HG02623 (cell line): ENCODE measurements at regions not wholly inside any gene's neighbourhood (a gene's known extent, or its start where the extent isn't known, plus 50 kb on each side); places are given as distances from the start of the nearest gene placed in this dataset.
"Not testable (repeated sequence)": the region's sequence is repeated elsewhere in the genome, so short reads cannot be mapped to it uniquely, and the experiment has no call there.

Experiments used
- ATAC-seq: cut with Tn5 transposase; IDR thresholded peaks from one replicate; pipeline ENCODE4 v1.9.1; 2021; ENCODE audit warnings: moderate library complexity; ENCODE audit not compliant: unreplicated experiment

- not testable (repeated sequence) for ATAC-seq
Observed at GRCh38 chr1:199930067-199930466, 97.4 kb upstream of the NR5A2 start.

- no peak for ATAC-seq
Observed at GRCh38 chr1:199931666-199932377, 95.7 kb upstream of the NR5A2 start.

- no peak for ATAC-seq
Observed at GRCh38 chr1:199932462-199932861, 95.0 kb upstream of the NR5A2 start.

DNA sequence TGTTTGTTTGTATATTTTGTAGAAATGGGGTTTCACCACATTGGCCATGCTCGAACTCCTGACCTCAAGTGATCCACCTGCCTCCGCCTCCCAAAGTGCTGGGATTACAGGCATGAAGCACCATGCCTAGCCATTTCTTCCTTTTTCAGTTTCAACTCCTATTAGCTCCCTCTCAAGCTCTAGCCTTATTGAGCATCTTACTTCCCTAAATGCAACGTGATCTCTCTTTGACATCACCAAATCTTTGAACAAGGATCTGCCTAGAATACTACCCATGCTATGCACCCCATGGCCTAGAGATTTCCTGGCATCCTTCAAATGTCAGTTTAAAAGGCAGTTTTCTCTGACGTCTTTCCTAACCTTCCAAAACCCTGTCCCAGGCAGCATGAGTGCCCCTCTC lies 91.1 kb upstream of the NR5A2 start:
- ATAC-seq = no peak

DNA sequence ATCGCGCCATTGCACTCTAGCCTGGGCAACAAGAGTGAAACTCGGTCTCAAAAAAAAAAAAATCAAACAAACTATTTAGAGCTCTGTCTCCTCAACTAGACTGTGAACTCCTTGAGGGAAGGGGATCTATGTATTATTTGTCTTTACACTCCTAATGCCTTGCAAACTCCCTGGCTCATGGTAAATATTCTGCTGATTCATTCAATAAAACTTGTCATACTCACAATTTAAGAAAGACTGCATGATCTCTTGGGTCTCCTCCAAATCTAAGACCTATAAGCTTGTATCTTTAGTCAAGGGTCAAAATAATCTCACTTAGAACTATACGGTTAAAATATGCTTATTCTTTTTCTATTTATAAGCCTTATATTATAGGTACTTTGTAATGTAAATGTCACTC lies 90.3 kb upstream of the NR5A2 start:
- no peak for ATAC-seq

- ATAC-seq = no peak
Observed at GRCh38 chr1:199937661-199938060, 89.8 kb upstream of the NR5A2 start.

- ATAC-seq = no peak
Observed at GRCh38 chr1:199944986-199945385, 82.5 kb upstream of the NR5A2 start.

DNA sequence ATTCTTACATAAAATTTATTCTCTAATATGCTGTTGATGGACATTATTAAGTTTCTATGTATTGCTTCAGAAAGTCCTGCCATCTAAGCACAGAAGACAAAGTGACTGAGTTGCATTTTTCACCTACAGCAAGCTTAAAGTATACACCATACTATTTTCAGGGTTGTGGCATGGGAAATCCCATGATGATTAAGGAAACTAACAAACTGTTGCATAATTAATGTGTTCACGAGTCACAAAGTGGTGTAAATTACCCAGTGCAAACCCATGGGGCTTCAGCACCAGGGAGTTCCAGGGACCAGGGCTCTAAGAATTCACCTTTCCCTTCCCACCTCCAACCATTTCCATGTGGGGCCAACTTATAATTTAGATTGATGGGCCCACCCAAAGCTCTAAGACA lies 81.9 kb upstream of the NR5A2 start:
- no peak for ATAC-seq

DNA sequence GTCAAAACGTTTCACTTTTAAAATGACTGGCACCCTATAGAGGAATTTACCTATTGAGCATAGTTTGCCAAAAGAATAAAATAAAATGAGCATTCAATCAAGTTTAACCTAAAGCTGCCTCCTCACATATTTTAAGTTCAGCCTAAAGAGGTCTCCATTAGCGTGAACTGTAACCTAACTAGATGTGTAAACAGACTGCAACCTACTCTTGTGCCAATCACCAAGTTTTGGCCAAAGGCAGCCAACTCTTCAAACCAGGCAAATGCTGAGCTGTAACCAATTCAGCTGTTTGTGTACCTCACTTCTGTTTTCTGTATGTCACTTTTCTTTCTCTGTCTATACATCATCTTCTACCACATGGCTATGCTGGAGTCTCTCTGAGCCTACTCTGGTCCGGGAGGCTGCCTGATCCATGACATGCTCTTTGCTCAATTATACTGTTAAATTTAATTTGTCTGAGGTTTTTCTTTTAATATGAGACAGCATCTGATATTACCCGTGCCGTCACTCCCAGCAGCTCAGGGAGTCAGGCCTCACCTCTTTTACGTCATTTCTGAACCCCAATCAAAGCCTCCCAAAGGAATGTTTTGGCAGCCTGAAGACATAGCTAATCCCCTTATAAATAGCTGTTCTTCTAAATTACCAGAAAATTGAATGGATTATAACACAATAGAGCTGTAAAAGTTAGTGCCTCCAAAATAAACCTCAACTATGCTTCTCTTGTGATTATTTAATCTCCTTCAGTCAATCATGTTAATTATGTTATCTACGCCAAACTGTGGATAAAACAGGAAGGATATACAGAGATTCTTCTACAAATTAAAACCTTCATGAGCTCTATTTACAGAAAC lies 81.0 kb upstream of the NR5A2 start:
- no peak for ATAC-seq

- no peak for ATAC-seq
Observed at GRCh38 chr1:199948587-199949280, 78.8 kb upstream of the NR5A2 start.

DNA sequence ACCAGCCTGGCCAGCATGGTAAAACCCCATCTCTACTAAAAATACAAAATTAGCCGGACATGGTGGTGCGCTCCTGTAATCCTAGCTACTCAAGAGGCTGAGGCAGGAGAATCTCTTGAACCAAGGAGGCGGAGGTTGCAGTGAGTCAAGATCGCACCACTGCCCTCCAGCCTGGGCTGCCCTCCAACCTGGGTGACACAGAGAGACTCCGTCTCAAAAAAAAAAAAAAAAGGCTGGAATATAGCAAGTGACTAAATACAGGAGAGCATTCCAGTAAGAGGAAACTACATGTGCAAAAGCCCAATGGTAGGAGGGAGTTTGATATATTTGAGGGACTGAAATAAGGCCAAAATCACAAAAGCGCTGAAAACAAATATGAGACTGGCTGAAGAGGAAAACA lies 76.5 kb upstream of the NR5A2 start:
- not testable (repeated sequence) for ATAC-seq

DNA sequence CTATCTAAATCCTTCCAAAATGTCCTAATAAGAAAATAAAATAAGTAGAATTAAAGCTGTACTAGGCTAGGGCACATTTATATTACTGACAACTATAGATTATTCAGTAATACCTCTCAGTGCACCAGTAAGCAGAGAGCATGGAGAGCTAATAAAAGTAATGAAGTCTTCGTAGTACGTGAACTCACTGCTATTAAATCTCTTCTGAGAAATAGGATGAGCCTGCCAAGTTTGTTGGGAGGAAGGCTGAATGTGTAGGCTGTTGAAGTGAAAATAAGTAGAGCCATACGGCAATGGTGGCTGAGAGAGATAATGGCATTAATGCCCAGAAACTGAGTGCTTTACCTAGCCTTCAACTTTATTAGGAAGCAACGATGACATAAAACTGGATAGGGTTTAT lies 73.9 kb upstream of the NR5A2 start:
- no peak for ATAC-seq

DNA sequence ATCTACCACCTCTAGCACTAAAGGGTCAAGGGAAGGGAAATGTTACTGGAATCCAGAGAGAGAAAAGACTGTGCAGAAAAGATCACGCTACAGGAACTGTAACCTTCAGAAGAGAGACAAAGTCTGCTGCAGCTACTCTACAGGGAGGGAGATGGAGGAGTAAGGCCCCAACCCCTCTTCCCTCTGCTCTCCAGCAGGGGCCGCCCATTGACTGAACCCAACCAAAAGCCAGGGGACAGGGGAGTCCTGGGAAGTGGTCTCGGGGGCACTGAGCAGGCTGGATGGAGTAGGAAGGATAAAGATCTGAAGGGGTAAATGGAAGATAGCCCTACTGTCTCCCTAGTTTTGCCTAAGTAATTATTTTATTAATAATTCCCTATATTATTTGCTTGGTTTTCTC lies 72.8 kb upstream of the NR5A2 start:
- ATAC-seq = no peak

GRCh38 chr1:199955235-199955634 lies 72.3 kb upstream of the NR5A2 start:
- ATAC-seq = no peak

DNA sequence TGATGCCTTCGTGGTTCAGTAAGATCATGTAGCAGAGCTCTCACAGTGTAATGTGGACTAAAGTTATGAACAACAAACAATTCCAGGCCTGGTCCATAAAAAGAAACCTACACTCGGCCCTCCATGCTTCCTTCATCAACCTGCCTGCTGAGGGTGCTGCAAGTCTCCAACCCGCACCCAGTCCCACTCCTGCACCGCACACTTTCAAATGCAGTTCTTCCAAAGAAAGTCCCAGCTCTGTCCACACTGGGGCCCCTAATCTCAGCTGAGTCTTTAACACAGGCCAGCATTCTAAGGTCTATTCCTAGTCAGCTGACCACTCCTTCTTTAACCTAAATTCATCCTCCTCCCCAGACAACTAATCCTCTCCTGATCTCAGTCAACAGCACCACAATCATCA lies 71.5 kb upstream of the NR5A2 start:
- no peak for ATAC-seq

GRCh38 chr1:199959033-199959774 lies 68.3 kb upstream of the NR5A2 start:
- ATAC-seq = no peak

DNA sequence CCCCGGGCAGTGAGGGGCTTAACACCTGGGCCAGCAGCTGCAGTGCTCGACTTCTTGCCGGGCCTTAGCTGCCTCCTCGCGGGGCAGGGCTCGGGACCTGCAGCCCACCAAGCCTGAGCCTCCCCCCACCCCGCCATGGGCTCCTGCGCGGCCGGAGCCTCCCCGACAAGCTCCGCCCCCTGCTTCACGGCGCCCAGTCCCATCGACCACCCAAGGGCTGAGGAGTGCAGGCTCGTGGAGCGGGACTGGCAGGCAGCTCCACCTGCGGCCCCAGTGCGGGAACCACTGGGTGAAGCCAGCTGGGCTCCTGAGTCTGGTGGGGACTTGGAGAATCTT lies 67.8 kb upstream of the NR5A2 start:
- no peak for ATAC-seq

GRCh38 chr1:199970125-199970524 lies 57.4 kb upstream of the NR5A2 start:
- ATAC-seq = no peak

- ATAC-seq = no peak
Observed at GRCh38 chr1:199976496-199977144, 50.9 kb upstream of the NR5A2 start.
